IPS DF 19.7 (cell line): ENCODE measurements at regions not wholly inside any gene's neighbourhood (a gene's known extent, or its start where the extent isn't known, plus 50 kb on each side); places are given as distances from the start of the nearest gene placed in this dataset.
A peak's percentile ranks its signal among the peaks of the same experiment; 100 is the strongest.

ENCODE experiments used
- DNase-seq: peaks from one replicate; pipeline ENCODE4 v3.0.0-alpha.2; 2013; ENCODE audit warnings: low read depth, low spot score

DNA sequence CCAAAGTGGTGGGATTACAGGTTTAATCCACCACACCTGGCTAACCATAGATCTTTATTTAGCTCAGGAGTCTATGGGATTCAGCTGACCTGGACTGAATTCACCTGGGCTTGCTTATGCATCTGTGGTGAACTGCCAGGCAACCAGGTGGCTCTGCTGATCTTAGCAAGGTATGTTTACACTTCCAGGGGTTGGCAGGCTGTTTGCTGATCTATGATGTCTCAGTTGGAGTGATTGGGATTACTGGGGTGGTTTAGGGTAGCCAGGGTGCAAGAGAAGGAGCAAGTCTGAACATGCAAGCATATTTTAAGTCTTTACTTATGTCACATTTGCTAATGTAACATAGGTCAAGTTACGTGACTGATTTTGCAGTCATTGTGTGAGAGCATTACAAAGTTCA, 63.6 kb upstream of the JAK2 start:
- no peak for DNase-seq

DNA sequence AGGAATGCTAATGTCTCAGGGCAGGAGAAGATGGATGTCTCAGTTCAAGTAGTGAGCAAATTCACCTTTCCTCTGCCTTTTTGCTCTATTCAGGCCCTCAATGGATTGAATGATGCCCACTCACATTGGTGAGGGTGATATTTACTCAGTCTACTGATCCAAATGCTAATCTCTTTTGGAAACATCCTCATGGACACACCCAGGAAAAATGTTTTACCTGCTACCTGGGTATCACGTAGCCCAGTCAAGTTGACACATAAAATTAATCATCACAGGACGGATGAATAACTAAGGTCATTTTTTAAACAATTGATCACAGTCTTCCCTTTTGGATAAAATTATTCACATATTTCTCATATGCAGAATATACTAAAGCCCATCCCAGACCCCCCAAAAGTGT, 63.0 kb upstream of the JAK2 start:
- no peak for DNase-seq

DNA sequence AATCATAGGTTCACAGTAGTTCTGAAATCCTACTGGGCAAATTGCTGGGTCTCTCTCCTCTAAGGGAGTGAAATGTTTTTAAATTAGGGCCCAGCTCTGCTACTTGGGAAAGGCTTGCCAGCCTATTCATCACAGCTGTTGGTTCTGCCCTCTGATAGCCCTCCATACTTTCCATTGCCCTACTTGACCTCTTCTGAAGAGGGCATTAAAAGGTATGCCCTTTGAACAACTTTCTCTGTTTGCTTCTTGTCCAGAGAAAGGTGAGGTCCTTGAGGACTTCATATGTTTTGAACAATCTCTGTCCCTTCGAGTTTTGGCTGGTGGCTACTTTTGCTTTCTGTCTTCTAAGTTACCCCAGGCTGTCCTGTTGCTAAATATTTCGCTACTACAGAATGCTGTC, 62.3 kb upstream of the JAK2 start:
- no peak for DNase-seq

DNA sequence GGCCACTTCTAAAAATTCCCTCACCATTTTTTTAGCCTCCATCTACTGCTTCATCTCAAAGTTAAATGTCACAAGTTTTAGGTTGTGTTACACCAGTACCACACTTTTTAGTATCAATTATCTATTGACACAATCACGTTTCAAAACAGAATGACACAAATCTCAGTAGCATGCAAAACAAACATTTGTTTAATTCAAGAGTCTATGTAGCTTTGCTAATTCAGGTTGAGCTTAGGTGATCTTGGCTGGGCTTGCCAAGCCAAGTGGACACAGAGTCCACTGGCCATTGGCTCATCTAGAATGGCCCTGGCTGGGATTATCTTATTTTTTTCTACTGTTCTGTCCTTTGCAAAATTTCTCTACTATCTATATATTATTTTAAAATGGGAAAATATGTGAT, 61.9 kb upstream of the JAK2 start:
- no peak for DNase-seq

DNA sequence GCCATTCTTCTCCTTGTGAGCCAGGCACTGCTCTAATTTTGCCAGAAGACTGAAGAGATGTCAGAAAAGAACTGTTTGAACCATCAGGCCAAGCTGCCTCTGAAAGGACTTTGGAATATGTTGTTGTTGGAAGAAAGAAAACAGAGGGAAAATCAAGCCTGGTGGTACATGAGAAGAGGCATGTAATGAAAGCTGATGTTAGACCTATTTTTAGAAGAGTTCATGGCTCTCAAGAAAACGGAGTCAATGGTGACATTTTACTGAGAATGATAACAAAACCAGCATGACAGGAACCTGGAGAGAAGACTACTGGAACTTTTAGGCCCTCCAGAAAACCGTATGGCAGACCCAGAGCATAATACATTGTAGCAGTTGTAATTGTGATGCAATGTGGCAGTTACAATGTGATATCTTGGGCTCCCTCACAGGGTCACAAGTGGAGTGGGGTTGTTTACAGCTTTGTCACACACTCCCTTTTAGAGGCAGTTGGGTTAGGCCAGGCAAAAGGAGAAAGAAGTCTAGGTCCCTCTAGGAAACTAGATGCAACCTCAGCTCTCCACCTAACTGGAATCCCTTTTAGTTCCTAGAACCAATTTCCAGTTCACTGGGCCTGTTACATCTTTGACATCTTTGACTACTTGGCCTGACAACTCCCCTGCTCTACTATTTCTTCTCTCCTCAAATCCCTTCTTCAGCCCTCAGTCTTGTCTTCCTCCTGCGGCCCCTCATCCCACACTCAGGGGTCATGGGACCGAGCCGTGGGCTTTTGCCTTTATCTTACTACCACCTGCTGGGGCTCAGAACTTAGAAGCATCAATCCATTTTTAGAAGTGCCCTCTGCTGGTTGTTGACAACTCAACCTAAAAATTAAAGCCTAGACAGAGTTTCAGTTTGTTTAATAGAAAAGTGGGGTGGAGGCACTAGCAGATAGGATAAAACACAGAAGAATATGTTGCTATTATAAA, 61.2 kb upstream of the JAK2 start:
- no peak for DNase-seq

DNA sequence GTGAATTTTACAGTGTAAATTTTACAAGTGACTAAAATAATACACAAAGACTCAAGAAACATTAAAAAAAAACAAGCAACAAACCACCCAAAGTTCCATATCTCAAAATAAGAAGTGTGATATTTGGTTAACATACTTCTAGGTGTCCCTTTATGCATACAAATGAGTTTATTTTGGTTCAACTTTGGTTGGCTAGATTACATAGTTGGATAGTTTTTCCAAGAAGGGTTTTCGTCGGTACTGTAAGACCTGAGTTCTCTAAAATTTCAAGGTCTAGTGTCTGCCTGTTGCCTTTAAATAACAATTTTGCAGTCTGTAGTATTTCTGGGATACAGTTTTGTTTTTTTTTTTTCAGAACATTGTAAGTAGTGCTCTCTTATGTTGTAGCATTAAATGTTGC, 58.8 kb upstream of the JAK2 start:
- no peak for DNase-seq

DNA sequence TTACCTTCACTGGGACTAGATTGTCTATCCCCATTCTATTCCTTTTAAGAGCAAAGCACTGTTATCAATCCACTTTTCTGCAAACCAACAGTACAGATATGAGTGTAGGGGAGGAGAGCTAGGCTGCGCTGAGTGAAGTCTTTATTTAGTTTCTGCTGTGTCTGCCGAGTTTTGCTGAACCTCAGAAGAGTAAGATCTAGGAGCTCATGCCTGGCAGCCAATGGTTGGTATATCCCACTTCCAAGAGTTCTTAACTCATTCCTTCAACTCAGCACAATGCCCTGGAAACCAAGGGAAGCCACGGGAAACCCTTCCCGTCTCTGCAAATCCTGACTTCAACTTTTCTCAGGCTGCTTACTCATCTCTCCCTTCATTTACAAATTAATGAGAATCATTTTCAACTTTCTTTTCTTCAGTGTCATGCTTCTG, 58.0 kb upstream of the JAK2 start:
- DNase-seq: peak; percentile 38

DNA sequence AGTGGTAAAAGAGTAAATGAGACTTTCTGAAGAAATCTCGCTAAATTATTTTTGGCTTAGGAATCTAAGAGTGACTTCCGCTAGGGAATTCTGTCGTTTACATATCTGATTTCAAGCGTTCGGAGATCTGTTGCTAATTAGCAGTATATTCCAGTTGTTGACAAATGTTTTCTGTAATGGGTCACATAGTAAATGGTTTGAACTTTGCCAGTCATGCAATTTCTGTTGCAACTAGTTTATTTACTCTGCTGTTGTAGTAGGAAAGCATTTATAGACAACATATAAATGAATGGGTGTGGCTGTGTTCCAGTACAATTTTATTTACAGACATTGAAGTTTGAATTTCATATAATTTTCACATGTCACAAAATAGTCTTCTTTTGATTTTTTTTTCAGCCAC, 57.4 kb upstream of the JAK2 start:
- DNase-seq: no peak

DNA sequence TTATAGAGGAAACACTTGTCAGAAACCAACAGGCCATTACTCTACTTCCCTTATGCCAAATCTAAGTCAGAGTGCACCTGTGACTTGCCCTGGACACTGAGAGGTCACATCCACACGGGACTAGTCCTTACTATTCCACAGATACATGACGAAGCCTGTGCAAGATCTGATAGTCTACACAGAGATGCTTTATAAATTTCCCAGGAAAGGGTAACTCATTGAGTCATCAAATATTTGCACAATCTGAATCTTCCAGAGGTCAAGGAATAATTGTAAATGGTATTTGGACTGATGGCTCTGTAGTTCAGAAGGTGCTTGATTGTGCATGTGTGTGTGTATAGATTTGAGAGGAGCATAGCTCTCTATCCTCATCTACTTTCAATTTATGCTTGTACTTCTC, 55.2 kb upstream of the JAK2 start:
- no peak for DNase-seq

DNA sequence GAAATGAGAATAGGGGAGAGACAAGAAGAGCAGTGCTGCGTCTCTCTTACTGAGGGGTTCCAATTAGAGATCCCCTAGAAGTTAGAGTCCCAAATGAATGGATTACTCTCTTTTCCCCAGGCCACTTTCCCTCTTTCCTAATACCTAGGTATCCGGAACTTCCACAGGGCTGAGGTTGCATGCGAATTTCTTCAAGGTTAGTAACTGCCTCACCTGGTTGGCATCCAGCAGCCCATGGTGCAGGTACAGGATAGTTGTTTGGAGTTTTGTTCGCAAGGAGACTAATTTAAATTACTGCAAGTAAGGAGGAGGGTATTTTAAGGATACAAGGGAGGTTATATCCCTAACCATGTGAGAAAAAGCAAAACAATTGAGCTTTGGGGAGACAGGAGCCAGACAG, 52.4 kb upstream of the JAK2 start:
- DNase-seq: no peak

DNA sequence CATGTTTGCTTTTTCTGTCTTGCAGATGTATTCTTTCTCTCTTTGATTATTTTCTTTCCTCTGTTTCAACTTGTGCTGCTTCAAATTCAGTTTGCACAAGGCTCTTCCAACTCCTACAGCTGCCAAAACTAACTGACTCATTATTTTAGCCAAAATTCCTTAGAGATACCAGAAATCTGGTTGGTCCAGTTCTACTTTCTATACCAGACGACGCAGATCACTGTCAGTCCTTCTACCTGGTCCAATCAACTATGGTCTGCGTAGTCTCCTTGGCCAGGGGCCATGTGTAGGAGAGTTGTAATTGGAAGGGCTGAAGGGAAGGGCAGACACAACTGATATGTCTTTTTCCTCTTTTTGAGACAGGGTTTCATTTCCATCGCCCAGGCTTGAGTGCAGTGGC, 51.9 kb upstream of the JAK2 start:
- no peak for DNase-seq

DNA sequence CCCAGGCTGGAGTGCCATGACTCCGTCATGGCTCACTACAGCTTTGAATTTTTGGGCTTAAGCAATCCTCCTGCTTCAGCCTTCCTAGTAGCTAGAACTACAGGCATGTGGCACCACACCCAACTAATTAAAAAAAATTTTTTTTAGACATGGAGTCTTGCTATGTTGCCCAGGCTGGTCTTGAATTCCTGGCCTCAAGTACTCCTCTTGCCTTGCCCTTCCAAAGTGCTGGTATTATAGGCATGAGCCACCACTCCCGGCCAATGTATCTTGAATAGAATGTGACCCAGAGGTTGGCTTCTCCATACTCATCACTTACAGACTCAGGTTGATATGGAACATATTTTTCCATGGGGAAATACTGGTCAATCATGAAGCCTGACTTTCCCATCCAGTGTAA, 51.2 kb upstream of the JAK2 start:
- no peak for DNase-seq

DNA sequence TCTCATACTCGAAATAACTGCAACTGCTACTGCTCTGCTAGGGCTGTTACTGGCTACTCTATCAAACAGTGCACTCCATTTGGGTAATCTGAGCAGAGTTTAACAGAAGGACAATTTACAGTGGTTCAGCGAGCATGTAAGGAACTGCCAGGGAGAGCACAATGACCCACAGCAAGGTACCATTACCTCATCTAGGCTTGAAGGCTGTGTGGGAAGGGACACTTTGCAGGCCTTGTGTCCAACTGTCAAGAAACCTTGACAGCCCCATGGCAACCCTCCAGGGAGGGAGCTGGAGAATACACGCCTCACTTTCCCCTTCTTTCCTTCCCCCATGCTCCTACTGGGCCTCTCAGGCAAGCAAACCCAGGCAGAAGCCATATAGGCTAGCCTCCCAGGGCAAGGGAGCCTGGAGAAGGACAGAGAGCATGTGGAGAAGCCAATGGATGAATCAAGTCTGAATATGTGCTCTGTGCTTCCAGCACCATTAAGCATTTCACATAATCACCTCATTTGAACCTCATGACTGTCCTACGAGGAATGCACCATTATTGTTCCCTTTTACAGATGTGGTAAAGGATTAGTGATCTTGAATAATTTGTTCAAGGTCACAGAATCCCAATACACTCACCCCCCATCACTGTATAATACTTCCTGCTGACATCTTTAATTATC, 49.9 kb upstream of the JAK2 start:
- DNase-seq: no peak
